NT2/D1 (cell line): ENCODE measurements at regions not wholly inside any gene's neighbourhood (a gene's known extent, or its start where the extent isn't known, plus 50 kb on each side); places are given as distances from the start of the nearest gene placed in this dataset.

ENCODE experiments used
- DNase-seq: peaks from one replicate; pipeline ENCODE4 v3.0.0-alpha.2; 2011; ENCODE audit warnings: low read depth, low spot score
- H3K27me3 ChIP-seq: 2 replicates; pipeline ENCODE4 v1.6.0; 2011; ENCODE audit warnings: mild to moderate bottlenecking; ENCODE audit not compliant: insufficient read length, insufficient read depth
- H3K36me3 ChIP-seq: 2 replicates; pipeline ENCODE4 v1.6.1; 2011; ENCODE audit warnings: mild to moderate bottlenecking, low read length, mixed read lengths; ENCODE audit not compliant: insufficient read depth, insufficient read length
- H3K4me1 ChIP-seq: 2 replicates; pipeline ENCODE4 v1.5.1; 2011; ENCODE audit not compliant: insufficient read depth, insufficient read length
- H3K4me3 ChIP-seq: 2 replicates; pipeline ENCODE4 v1.5.1; 2011; ENCODE audit warnings: low read depth; ENCODE audit not compliant: insufficient read length
- H3K9ac ChIP-seq: 2 replicates; pipeline ENCODE4 v1.6.0; 2011; ENCODE audit warnings: low read depth; ENCODE audit not compliant: insufficient read length
- H3K9me3 ChIP-seq: 2 replicates; pipeline ENCODE4 v1.5.1; 2011; ENCODE audit warnings: mild to moderate bottlenecking, low read length; ENCODE audit not compliant: insufficient read depth
- SUZ12 ChIP-seq: IDR thresholded peaks from 2 replicates; pipeline ENCODE4 v1.6.1; 2011; ENCODE audit not compliant: insufficient read length, insufficient read depth; ENCODE audit errors: extremely low read depth
- YY1 ChIP-seq: IDR thresholded peaks from 2 replicates; pipeline ENCODE4 v1.6.1; 2011; ENCODE audit not compliant: insufficient read length, insufficient read depth
- ZNF274 ChIP-seq: IDR thresholded peaks from 2 replicates; pipeline ENCODE4 v1.6.1; 2011; ENCODE audit warnings: mild to moderate bottlenecking, low read depth, low read length

GRCh38 chr7:33729726-33730125 is 175.6 kb upstream of the BMPER start:
- no peaks in the 10 kb centered on the region; the same call in 1 of the 2 replicates for H3K9me3 ChIP-seq
- peaks cover 9% of the 10 kb centered on the region for H3K4me1 ChIP-seq
- H3K36me3 ChIP-seq, result no peaks in the 10 kb centered on the region
- no peaks in the 10 kb centered on the region for H3K27me3 ChIP-seq
- no peak overlapping the region for H3K9ac ChIP-seq
- TF ChIP-seq YY1 (no peak), SUZ12 (no peak), ZNF274 (no peak)
- no peak overlapping the region for H3K4me3 ChIP-seq
- no peak for DNase-seq

- Histone ChIP-seq H3K9me3 (no peaks in the 10 kb centered on the region; the same call in 1 of the 2 replicates), H3K36me3 (no peaks in the 10 kb centered on the region), H3K4me1 (peaks cover 9% of the 10 kb centered on the region), H3K9ac (no peak overlapping the region), H3K4me3 (no peak overlapping the region), H3K27me3 (no peaks in the 10 kb centered on the region)
- no peak for DNase-seq
- TF ChIP-seq ZNF274 (no peak), YY1 (no peak), SUZ12 (no peak)
Measured at GRCh38 chr7:33730958-33731357, 174.4 kb upstream of the BMPER start.

GRCh38 chr7:33731912-33732311 is 173.4 kb upstream of the BMPER start:
- Histone ChIP-seq H3K9me3 (no peaks in the 10 kb centered on the region; the same call in 1 of the 2 replicates), H3K36me3 (no peaks in the 10 kb centered on the region), H3K9ac (no peak overlapping the region), H3K4me3 (no peak overlapping the region), H3K27me3 (no peaks in the 10 kb centered on the region), H3K4me1 (peaks cover 7% of the 10 kb centered on the region)
- DNase-seq, result no peak
- no peak for TF ChIP-seq SUZ12
- TF ChIP-seq YY1, result no peak
- TF ChIP-seq ZNF274, result no peak

- no peak for DNase-seq
- Histone ChIP-seq H3K27me3 (no peaks in the 10 kb centered on the region), H3K36me3 (no peaks in the 10 kb centered on the region), H3K4me3 (no peak overlapping the region), H3K4me1 (peaks cover 2% of the 10 kb centered on the region), H3K9ac (no peak overlapping the region), H3K9me3 (no peaks in the 10 kb centered on the region; the same call in 1 of the 2 replicates)
- TF ChIP-seq YY1 (no peak), SUZ12 (no peak), ZNF274 (no peak)
Measured at GRCh38 chr7:33732462-33732861, 172.9 kb upstream of the BMPER start.

GRCh38 chr7:33733870-33734650 is 171.3 kb upstream of the BMPER start:
- Histone ChIP-seq H3K4me3 (no peak overlapping the region), H3K27me3 (no peaks in the 10 kb centered on the region), H3K9ac (no peak overlapping the region), H3K4me1 (no peaks in the 10 kb centered on the region), H3K36me3 (no peaks in the 10 kb centered on the region), H3K9me3 (no peaks in the 10 kb centered on the region; the same call in 1 of the 2 replicates)
- DNase-seq, result no peak
- TF ChIP-seq SUZ12 (no peak), ZNF274 (no peak), YY1 (no peak)

- DNase-seq, result no peak
- H3K9ac ChIP-seq, result no peak overlapping the region
- no peaks in the 10 kb centered on the region; the same call in 1 of the 2 replicates for H3K9me3 ChIP-seq
- no peaks in the 10 kb centered on the region for H3K27me3 ChIP-seq
- H3K4me1 ChIP-seq, result no peaks in the 10 kb centered on the region
- TF ChIP-seq YY1, result no peak
- TF ChIP-seq ZNF274, result no peak
- TF ChIP-seq SUZ12, result no peak
- no peak overlapping the region for H3K4me3 ChIP-seq
- H3K36me3 ChIP-seq, result no peaks in the 10 kb centered on the region
Measured at GRCh38 chr7:33735403-33735802, 169.9 kb upstream of the BMPER start.

GRCh38 chr7:33736521-33737221 is 168.7 kb upstream of the BMPER start:
- Histone ChIP-seq H3K4me1 (no peaks in the 10 kb centered on the region), H3K27me3 (no peaks in the 10 kb centered on the region), H3K9ac (no peak overlapping the region), H3K4me3 (no peak overlapping the region), H3K36me3 (no peaks in the 10 kb centered on the region), H3K9me3 (no peaks in the 10 kb centered on the region)
- TF ChIP-seq YY1 (no peak), ZNF274 (no peak), SUZ12 (no peak)
- no peak for DNase-seq
